ENCODE measurements at regions not wholly inside any gene's neighbourhood (a gene's known extent, or its start where the extent isn't known, plus 50 kb on each side); places are given as distances from the start of the nearest gene placed in this dataset.
"Not testable (repeated sequence)": the region's sequence is repeated elsewhere in the genome, so short reads cannot be mapped to it uniquely, and the experiment has no call there.

DNA sequence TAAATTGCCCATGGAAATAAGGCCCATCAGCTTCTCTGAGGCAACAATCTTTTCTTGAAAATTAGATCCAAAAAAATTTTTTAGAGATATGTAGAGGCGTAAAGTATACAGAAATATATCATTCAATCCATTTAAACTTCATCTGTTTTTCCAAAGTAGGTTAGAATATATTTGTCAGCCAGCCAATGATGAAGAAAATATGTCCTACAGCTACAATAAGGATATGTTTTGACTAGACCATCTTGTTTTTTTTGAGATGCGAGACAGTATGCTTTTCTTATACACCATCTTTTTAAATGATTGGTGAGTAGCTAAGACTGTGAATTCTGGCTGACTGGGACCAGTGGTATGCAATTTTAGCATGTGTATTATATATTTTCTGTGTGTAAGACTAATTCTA lies 630.4 kb upstream of the CNTN5 start:
- no peak for DNase-seq (ENCODE audit: low spot score)

DNA sequence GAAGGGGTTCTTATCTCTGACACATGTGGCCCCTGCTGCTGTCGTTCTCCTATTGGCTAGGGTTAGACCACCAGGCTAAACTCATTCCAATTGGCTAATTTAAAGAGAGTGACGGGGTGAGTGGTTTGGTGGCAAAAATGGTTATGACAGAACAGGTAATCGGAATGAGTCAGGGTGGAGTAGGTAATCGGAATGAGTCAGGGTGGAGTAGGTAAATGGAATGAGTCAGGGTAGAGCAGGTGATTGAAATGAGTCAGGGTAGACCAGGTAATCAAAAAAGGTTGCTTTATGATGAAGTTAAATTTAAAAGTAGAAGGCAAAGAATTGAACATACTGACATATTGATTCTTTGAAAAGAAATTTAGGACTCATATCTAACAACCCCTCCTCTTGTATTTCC lies 626.2 kb upstream of the CNTN5 start:
- not testable (repeated sequence) for DNase-seq (ENCODE audit: low spot score)

- no peak for DNase-seq (ENCODE audit: low spot score)
These were observed 622.2 kb upstream of the CNTN5 start for GRCh38 chr11:98398508-98398907.

- DNase-seq (ENCODE audit: low spot score) = no peak
These were observed 611.7 kb upstream of the CNTN5 start for GRCh38 chr11:98409069-98409468.

DNA sequence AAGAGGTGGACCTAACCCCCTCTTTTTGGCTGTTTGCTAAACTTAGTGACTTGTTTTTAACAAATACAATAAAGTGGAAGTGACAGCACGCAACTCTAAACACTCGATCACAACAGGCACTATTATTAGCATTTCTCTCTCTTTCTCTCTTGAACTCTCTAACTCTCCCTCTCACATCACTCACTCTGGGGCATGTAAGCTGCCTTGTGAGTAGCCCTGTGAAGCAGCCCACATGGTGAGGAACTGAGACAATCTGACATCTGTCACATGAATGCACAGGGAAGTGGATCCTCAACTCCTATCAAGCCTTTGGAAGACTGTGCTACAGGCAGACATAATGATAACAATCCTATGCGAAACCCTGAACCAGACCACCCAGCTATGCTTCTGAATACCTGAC lies 609.0 kb upstream of the CNTN5 start:
- no peak for DNase-seq (ENCODE audit: low spot score)

DNA sequence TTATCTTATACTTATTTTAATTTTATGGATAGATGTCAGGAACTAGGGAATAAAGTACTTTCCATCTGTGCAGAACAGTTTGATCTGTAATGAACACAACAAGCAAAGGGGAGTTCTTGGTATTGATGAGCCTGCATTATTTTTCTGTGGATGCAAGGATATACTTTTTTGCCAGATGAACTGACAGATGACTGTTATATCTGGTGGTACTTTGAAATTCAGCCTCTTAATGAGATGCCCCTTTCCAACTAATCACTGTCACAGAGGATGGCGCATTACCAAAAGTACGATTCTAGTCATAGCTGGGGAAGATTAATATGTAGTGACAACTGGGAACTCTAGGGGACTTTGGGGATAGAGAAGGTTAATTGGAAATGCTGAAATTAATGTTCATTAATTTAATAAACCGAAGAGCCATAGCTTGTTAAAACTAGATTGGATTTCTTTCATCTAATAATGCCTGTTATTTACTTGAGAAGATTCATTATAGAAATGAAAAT lies 603.4 kb upstream of the CNTN5 start:
- DNase-seq (ENCODE audit: low spot score) = no peak

DNA sequence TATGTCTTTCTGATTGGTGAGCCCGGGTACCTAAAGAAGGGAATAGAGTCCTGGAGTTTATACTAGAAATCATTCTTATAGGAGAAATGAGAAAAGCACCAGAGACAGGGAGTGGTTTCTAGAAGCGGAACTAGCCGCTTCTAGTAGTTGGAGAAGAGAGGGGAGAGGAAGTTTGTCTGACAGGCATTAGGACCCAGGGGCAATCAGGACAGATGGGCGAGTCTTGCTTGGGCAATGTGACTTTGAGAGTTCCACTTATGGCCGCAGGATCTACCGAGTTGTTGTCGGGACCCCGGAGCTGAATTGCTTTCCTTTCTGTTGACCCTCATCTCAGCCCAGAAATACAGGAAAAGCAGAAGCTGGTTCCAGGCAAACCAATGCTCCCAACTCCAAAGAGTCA lies 596.8 kb upstream of the CNTN5 start:
- no peak for DNase-seq (ENCODE audit: low spot score)

GRCh38 chr11:98424773-98425172 lies 596.0 kb upstream of the CNTN5 start:
- not testable (repeated sequence) for DNase-seq (ENCODE audit: low spot score)

DNA sequence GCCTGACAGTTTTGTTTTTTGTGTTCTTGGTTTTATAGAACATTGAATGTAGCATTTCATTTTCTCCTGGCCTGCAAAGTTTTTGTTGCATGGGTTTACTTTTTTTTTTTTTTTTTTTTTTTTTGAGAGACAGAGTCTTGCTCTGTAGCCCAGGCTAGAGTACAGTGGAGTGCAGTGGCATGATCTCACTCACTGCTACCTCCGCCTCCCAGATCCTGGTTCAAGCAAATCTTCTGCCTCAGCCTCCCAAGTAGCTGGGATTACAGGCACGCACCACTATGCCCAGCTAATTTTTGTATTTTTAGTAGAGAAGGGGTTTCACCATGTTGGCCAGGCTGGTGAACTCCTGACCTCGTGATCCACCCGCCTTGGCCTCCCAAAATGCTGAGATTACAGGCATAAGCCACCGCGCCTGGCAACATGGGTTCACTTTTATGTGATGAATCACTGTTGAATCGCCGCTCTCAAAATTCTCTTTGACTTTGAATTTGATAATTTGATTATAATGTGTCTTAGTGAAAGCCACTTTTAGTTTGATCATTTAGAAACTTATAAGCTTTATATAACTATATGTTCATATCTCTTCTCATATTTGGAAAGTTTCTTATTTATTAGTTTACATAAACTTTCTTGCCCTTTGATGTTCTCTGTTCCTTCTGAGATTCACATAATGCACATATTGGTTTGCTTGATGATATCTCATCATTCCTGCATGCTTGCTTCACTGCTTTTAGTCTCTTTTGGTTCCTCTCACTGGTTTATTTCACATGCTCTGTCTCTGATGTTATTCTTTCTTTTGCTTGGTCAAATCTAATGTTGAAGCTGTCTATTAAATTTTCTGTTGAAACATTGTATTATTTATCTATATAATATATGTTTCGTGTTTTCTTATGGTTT lies 589.0 kb upstream of the CNTN5 start:
- DNase-seq (ENCODE audit: low spot score) = no peak

DNA sequence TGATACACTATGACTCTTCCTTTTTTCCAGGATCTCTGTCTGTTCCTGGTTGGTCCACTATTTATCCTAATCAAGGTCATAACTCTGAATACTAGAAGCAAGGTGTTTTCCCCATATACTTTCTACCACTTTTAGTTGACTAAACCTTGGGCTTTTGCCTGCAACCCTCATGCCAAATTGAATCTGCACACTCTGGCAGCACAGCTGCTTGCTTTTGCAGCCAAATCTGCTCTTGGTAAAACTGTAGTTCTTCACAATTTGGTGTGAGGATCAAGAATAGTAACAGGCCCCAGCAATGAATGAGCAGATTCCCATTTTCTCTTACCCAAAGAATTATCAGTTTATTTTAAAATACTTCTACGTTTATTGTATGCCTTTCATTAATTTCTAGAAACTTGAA lies 586.5 kb upstream of the CNTN5 start:
- no peak for DNase-seq (ENCODE audit: low spot score)

GRCh38 chr11:98453378-98453777 lies 567.4 kb upstream of the CNTN5 start:
- no peak for DNase-seq (ENCODE audit: low spot score)

DNA sequence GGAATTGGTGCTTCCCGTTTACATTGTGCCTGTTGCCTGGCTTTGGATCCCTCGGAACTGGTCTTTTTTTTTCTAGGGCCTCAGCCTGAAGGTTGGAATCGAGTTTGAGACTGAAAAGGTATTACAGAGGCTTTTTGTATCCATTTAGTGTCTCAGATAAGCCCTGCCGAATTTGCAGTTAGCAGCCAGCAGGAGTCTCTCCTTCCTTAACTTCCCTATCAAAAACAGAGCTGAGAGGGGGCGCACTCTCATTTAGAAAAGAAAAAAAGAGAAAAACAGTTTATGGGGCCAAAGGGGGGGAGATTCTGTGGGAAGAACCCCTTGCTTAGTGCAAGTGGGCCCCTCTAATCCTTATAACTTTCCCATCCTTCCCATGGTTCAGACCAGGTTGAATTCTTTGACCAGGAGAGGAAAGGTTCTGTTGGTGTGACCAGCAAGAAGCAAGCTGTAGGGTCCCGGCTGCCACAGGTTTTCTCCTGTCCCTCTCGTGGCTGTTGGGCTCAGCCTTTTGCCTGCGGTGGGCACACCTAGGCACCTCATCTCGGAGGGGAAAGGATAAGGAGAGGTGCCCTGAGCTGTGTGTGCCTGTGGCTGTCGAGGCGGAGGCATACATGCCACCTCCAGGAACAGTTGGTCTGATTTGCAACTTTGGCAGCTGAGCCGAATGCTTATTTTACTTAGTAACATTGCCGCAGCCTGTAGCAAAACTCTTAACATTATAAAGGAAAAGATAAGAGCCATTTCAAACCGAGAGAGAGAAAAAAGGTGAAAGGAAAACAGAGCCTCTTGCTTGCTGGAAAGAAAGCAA lies 565.0 kb upstream of the CNTN5 start:
- no peak for DNase-seq (ENCODE audit: low spot score)

DNA sequence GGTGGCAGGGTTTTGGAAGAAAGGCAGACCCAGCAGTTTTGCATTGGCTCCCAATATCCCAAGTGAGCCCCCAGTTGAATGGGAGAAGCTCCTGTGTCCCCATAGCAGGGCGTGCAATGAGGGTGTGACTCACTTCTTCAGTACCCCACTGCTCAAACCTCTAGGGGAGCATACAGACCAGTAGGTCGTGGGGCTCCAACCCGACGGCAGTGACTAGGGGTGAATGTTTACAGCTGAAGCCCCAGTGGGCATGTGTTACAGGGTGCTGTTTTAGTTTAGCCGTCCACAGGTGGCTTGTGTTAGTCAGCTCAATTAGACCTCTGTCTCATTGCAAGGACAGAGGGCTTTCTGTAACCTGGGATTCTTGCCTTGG lies 564.5 kb upstream of the CNTN5 start:
- no peak for DNase-seq (ENCODE audit: low spot score)

- no peak for DNase-seq (ENCODE audit: low spot score)
These were observed 525.7 kb upstream of the CNTN5 start for GRCh38 chr11:98495016-98495415.

DNA sequence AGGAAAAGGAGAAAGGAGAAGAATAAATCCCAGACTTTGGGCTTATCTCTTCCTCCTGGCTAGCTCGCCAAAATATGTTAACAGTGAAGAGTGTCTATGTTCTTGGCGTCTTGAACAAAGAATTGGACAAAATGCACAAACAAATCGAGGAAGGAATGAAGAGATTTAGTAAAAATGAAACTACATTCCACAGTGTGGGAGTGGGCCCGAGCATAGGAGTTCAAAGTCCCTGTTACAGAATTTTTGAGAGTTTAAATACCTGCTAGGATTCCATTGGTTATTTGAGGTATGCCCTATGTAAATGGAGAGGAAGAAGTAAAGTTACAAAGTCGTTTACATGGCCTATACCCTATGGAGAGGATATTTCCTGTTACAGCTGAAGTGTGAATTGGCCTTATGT lies 525.1 kb upstream of the CNTN5 start:
- DNase-seq (ENCODE audit: low spot score) = no peak

DNA sequence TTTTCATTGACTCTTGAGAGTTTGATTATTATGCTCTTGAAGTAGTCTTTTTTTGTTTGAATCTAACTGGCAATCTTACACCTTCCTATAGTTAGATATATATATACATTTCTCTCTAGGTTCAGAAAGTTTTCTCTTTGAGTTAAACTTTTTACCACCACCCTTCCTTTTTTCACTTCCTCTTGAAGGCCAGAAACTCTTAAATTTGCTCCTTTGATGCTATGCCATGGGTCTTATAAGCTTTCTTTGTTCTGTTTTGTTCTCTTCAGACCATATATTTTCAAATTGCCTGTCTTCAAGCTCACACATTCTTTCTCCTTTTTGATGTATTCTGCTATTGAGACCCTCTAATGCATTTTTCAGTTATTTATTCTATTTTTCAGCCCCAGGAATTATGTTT lies 513.5 kb upstream of the CNTN5 start:
- DNase-seq (ENCODE audit: low spot score) = no peak

- no peak for DNase-seq (ENCODE audit: low spot score)
These were observed 507.8 kb upstream of the CNTN5 start for GRCh38 chr11:98512938-98513337.

GRCh38 chr11:98531576-98531975 lies 489.2 kb upstream of the CNTN5 start:
- DNase-seq (ENCODE audit: low spot score) = no peak

DNA sequence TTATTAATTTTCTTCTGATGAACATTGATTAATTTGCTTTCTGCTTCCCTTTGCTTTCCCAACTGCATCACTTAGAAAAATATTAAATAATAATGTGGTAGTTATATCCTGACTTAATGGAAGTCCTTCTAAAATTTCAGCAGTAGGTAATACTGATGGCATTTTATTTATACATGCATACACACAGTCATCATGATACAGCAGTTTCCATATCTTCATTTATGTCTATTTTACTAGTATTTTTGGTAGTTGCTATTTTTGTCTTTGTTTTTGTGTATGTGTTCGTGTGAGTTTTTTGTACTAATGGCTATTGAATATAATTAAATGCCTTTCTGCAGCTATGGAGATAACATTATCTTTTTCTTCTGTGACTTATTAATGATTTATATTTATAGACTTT lies 484.7 kb upstream of the CNTN5 start:
- no peak for DNase-seq (ENCODE audit: low spot score)

GRCh38 chr11:98538358-98538757 lies 482.4 kb upstream of the CNTN5 start:
- not testable (repeated sequence) for DNase-seq (ENCODE audit: low spot score)

- no peak for DNase-seq (ENCODE audit: low spot score)
These were observed 475.1 kb upstream of the CNTN5 start for GRCh38 chr11:98545544-98546175.

GRCh38 chr11:98549571-98549970 lies 471.2 kb upstream of the CNTN5 start:
- no peak for DNase-seq (ENCODE audit: low spot score)

DNA sequence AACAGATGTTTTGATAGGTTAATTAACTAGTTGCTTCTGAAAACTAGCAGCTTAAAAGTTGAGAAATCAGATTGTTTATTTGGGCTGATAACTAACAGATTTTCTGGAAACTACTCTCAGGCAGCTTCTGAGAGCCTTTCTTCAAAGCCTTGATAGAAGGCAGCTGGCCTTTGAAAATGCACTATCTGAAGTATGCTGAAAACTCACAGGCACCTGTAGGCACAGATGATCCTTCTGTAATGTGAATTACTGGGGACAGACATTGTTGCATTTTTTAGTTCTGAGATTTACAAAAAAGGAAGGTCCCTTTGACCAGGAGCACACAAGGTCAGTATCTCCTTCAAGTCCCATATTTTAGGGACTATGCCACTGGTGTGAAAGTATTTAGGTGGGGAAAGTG lies 460.8 kb upstream of the CNTN5 start:
- no peak for DNase-seq (ENCODE audit: low spot score)
